ENCODE measurements at regions not wholly inside any gene's neighbourhood (a gene's known extent, or its start where the extent isn't known, plus 50 kb on each side); places are given as distances from the start of the nearest gene placed in this dataset.
"Not testable (repeated sequence)": the region's sequence is repeated elsewhere in the genome, so short reads cannot be mapped to it uniquely, and the experiment has no call there.

- H3K4me3 Mint-ChIP-seq: no peak overlapping the region
- Histone ChIP-seq H4K20me1 (ENCODE audit: insufficient read depth, low read length) (no peaks in the 10 kb centered on the region), H3K27me3 (ENCODE audit: control insufficient read depth in 2 of 2, insufficient read depth in 2 of 2, low read length in 2 of 2) (no peaks in the 10 kb centered on the region), H3K4me1 (ENCODE audit: control insufficient read depth in 1 of 2, insufficient read depth in 2 of 2, low read length in 2 of 2) (no peaks in the 10 kb centered on the region), H3K9me3 (replicated peaks in 1 of 2; ENCODE audit: control insufficient read depth in 1 of 2, insufficient read depth in 1 of 2, low read length in 2 of 2) (peaks cover 4 to 23% of the 10 kb centered on the region in 2 donors), H3K4me2 (replicated peaks; ENCODE audit: extremely low read depth, low read length, poor library complexity, severe bottlenecking) (no peak overlapping the region), H2AFZ (ENCODE audit: insufficient read depth, low read depth, low read length, poor library complexity, severe bottlenecking) (no peak overlapping the region), H3K27ac (ENCODE audit: low read depth in 1 of 2, low read length in 2 of 2) (no peak overlapping the region), H3K36me3 (replicated peaks in 1 of 2; ENCODE audit: control insufficient read depth in 1 of 2, insufficient read depth in 2 of 2, low read length in 2 of 2) (no peaks in the 10 kb centered on the region), H3K79me2 (ENCODE audit: insufficient read depth, low read length) (no peaks in the 10 kb centered on the region), H3K9ac (ENCODE audit: insufficient read depth, low read length, poor library complexity, severe bottlenecking) (no peak overlapping the region), H3K4me3 (replicated peaks in 1 of 3; ENCODE audit: low read depth in 2 of 3, low read length in 3 of 3) (no peak overlapping the region)
- intact Hi-C loops (cut with micrococcal nuclease): no loop called here
- 100% methylated on average over 4 of the region's 4 CpGs for WGBS (ENCODE audit: insufficient coverage)
- no peaks in the 10 kb centered on the region for H3K27me3 Mint-ChIP-seq (ENCODE audit: low read depth in 3 of 3)
- no peaks in the 10 kb centered on the region for H3K36me3 Mint-ChIP-seq
- no peak for TF ChIP-seq CTCF (IDR thresholded peaks at IDR 0.05)
- H3K4me1 Mint-ChIP-seq: no peaks in the 10 kb centered on the region
- peaks cover 0 to 11% (median 4%) of the 10 kb centered on the region in 7 donors for H3K9me3 Mint-ChIP-seq
- H3K27ac Mint-ChIP-seq: no peak overlapping the region
- DNase-seq: no peak
These were observed 729.1 kb downstream of the STPG2 start for GRCh38 chr4:97414161-97414560.

GRCh38 chr4:97432551-97432950 is 710.7 kb downstream of the STPG2 start:
- intact Hi-C loops (cut with micrococcal nuclease): no loop called here
- no peak for TF ChIP-seq CTCF (IDR thresholded peaks at IDR 0.05)

GRCh38 chr4:97437998-97438705 is 705.1 kb downstream of the STPG2 start:
- H3K4me3 ChIP-seq (replicated peaks in 1 of 3; ENCODE audit: low read depth in 2 of 3, low read length in 3 of 3); H3K79me2 ChIP-seq (ENCODE audit: insufficient read depth, low read length); H3K4me3 Mint-ChIP-seq; H3K27me3 Mint-ChIP-seq (ENCODE audit: low read depth in 3 of 3); H3K36me3 Mint-ChIP-seq; H3K27me3 ChIP-seq (ENCODE audit: control insufficient read depth in 2 of 2, insufficient read depth in 2 of 2, low read length in 2 of 2); H3K36me3 ChIP-seq (replicated peaks in 1 of 2; ENCODE audit: control insufficient read depth in 1 of 2, insufficient read depth in 2 of 2, low read length in 2 of 2); H3K4me1 ChIP-seq (ENCODE audit: control insufficient read depth in 1 of 2, insufficient read depth in 2 of 2, low read length in 2 of 2); H3K27ac ChIP-seq (ENCODE audit: low read depth in 1 of 2, low read length in 2 of 2); H3K4me1 Mint-ChIP-seq; intact Hi-C loops (cut with micrococcal nuclease); DNase-seq; H2AFZ ChIP-seq (ENCODE audit: insufficient read depth, low read depth, low read length, poor library complexity, severe bottlenecking); H4K20me1 ChIP-seq (ENCODE audit: insufficient read depth, low read length); H3K9ac ChIP-seq (ENCODE audit: insufficient read depth, low read length, poor library complexity, severe bottlenecking); H3K27ac Mint-ChIP-seq; H3K4me2 ChIP-seq (replicated peaks; ENCODE audit: extremely low read depth, low read length, poor library complexity, severe bottlenecking): not testable (repeated sequence)
- H3K9me3 Mint-ChIP-seq: peaks cover 3 to 22% (median 17%) of the 10 kb centered on the region in 7 donors
- 94% methylated on average over 21 of the region's 21 CpGs for WGBS (ENCODE audit: insufficient coverage)
- H3K9me3 ChIP-seq (replicated peaks in 1 of 2; ENCODE audit: control insufficient read depth in 1 of 2, insufficient read depth in 1 of 2, low read length in 2 of 2): peaks cover 0 to 23% of the 10 kb centered on the region in 2 donors

More at GRCh38 chr4:97432551-97432950, 710.7 kb downstream of the STPG2 start:
- Histone ChIP-seq H3K27me3 (ENCODE audit: control insufficient read depth in 2 of 2, insufficient read depth in 2 of 2, low read length in 2 of 2) (no peaks in the 10 kb centered on the region), H3K4me2 (replicated peaks; ENCODE audit: extremely low read depth, low read length, poor library complexity, severe bottlenecking) (no peak overlapping the region), H3K9me3 (replicated peaks in 1 of 2; ENCODE audit: control insufficient read depth in 1 of 2, insufficient read depth in 1 of 2, low read length in 2 of 2) (peaks cover 0 to 13% of the 10 kb centered on the region in 2 donors), H3K9ac (ENCODE audit: insufficient read depth, low read length, poor library complexity, severe bottlenecking) (no peak overlapping the region), H3K36me3 (replicated peaks in 1 of 2; ENCODE audit: control insufficient read depth in 1 of 2, insufficient read depth in 2 of 2, low read length in 2 of 2) (no peaks in the 10 kb centered on the region), H3K27ac (ENCODE audit: low read depth in 1 of 2, low read length in 2 of 2) (no peak overlapping the region), H3K4me1 (ENCODE audit: control insufficient read depth in 1 of 2, insufficient read depth in 2 of 2, low read length in 2 of 2) (no peaks in the 10 kb centered on the region), H2AFZ (ENCODE audit: insufficient read depth, low read depth, low read length, poor library complexity, severe bottlenecking) (no peak overlapping the region), H3K4me3 (replicated peaks in 1 of 3; ENCODE audit: low read depth in 2 of 3, low read length in 3 of 3) (no peak overlapping the region), H4K20me1 (ENCODE audit: insufficient read depth, low read length) (no peaks in the 10 kb centered on the region), H3K79me2 (ENCODE audit: insufficient read depth, low read length) (no peaks in the 10 kb centered on the region)
- Mint-ChIP-seq H3K27ac (no peak overlapping the region), H3K9me3 (peaks cover 0 to 18% (median 9%) of the 10 kb centered on the region in 7 donors), H3K4me1 (no peaks in the 10 kb centered on the region), H3K4me3 (no peak overlapping the region), H3K36me3 (no peaks in the 10 kb centered on the region), H3K27me3 (ENCODE audit: low read depth in 3 of 3) (no peaks in the 10 kb centered on the region)
- WGBS (ENCODE audit: insufficient coverage): 71% methylated on average over 1 of the region's 2 CpGs
- DNase-seq: no peak
